Activated CD4-positive, alpha-beta T cell treated with anti-CD3 and anti-CD28 coated beads, Interleukin-2, Interleukin-6, amounts not matched to agents 100 ng/mL and 50 ng/mL, durations not matched to agents 16 hours and 8 hours (primary cell): ENCODE measurements at regions not wholly inside any gene's neighbourhood (a gene's known extent, or its start where the extent isn't known, plus 50 kb on each side); places are given as distances from the start of the nearest gene placed in this dataset.
"Not testable (repeated sequence)": the region's sequence is repeated elsewhere in the genome, so short reads cannot be mapped to it uniquely, and the experiment has no call there.

Experiments used
- DNase-seq: peaks from one replicate; pipeline ENCODE4 v3.0.0-alpha.2; 2020

GRCh38 chr3:18114894-18115293 lies 310.2 kb downstream of the SATB1 start:
- DNase-seq, result no peak

- no peak for DNase-seq
These were observed 311.7 kb downstream of the SATB1 start for GRCh38 chr3:18113417-18113816.

GRCh38 chr3:18112674-18113375 lies 312.3 kb downstream of the SATB1 start:
- DNase-seq, result no peak

DNA sequence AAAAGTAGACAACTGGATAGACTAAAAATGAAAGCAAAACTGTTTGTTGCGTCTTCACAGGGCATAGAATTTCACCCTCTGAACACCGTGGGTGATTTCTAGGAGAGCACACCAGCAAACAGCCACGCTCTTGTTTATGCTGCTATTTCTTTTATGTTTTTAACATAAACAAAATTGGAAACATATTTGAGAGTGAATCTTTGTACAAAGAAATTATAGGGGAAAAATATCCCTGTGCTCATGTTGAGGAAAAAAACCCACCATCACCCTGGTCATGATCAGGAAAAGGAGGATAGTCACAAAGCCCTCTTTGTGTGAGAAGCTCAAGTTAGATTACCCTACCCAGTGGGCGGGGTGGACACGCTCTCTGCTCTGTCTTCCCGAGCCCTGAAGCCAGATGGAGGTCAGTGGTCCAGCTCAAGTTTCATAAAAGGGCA lies 313.3 kb downstream of the SATB1 start:
- DNase-seq, result peak; percentile 23

DNA sequence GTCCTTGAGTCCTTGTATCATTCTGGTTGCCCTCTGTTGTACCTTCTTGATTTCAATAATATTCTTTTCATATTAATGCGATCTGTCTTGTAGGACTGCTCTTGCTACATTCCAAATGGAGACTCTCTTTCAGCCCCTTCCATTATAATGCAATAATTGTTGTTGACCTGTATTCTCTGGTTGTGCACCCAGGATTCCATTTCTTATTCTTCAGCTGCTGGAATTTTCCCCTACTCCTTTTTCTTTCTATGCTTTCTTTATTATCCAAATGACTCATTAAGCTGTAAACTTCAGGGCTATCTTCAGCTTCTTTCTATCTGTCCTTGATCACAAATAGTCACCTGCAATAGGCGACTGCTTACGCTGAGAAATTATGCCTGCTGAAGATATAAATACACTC lies 321.5 kb downstream of the SATB1 start:
- no peak for DNase-seq

DNA sequence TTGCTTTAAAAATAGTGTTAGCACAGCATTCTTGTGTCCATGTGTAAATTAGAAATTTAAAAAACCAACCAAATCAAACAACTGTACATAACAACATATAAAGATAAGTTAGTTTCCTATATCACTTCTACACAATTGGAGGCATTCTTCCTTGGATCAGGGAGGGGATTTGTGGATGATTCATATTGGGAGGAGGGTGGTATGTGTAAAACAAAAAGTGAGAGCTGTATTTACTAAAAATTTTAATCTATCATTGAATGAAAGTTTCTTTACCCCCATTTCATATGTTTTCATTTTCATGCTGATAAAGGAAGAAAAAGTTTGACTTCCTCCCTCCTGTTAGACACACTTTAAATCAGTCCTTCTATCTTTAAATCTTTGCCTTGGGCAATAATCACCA lies 325.0 kb downstream of the SATB1 start:
- no peak for DNase-seq

DNA sequence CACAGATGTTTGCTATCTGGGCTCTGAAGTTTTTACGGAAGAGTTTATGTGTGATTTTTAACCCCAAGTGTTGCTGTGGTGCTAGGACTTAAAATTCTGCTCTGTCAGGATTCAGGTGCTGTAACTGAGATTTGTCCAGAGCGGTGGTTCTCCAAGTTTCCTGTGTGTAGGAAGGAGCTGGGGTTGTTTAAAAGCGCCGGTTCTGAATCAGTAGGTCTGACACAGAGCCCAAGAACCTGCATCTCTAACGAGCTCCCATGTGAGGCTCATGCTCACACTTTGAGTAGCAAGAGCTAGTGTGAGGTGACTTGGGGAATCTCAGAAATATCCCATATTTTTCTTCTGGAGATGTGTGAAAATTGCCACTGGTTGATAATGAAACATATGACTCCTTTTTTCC lies 325.5 kb downstream of the SATB1 start:
- DNase-seq, result no peak

DNA sequence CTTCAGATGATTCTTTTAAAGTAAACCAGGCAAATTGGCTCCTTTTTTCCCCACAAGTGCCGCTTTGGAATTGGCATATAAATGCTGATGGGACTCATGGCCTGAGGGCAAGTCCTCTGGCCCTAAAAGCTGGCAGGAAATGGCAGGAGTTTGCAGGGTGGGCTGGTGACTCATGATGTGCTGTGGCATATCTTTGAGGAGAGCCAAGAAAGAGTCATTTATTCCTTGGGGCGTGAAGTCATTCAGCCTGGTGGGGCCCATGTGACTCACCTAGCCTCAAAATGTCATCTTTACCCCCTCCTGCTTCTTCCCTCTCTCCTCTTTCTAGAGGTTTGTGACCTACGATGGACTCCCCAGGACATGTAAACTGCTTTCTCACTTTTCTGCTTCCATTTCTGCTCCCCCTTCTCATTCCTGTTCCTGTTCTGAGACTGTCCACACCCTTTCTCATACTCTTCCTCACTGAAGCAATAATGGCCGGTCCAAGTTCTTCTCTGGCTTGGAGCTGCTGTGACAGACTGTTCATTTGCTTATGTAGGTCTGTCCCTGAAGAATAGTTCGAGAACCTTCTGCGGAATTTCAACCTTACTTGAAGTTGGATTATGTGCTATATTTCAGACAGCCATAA lies 326.1 kb downstream of the SATB1 start:
- peak; percentile 47 for DNase-seq

DNA sequence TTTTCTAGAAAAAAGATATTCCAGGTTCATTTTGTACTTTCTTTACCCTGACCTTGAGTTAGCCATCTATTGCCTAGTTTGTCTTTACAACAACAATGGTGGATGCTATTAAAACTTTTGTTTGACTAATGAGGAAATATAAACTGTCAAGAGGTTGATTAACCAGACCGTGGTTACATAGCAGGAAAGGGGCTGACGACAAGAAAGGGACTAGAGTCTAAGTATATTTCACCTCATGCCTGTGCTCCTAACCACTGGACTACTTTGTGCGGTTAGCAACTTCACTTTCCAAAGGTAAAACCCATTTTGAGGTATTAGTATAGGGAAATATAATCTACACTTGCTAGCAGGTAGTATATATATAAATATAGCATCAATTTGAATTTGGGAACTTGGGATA lies 327.1 kb downstream of the SATB1 start:
- DNase-seq, result no peak

DNA sequence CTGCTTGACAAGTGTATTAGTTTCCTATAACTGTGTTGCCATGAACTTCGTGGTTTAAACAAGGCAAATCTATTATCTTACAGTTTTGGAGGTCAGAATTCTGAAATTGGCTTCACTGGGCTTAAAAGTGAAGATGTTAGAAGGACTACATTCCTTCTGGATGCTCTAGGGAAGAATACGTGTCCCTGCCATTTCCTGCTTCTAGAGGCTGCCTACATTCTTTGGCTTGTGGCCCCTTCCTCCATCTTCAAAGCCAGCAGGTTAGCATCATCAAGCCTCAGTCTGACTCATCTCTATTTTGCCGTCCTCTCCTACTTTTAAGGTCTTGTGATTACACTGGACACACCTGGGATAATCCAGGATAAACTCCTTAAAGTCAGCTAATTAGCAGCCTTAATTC lies 327.7 kb downstream of the SATB1 start:
- DNase-seq, result no peak

- no peak for DNase-seq
These were observed 332.4 kb downstream of the SATB1 start for GRCh38 chr3:18092726-18093125.

DNA sequence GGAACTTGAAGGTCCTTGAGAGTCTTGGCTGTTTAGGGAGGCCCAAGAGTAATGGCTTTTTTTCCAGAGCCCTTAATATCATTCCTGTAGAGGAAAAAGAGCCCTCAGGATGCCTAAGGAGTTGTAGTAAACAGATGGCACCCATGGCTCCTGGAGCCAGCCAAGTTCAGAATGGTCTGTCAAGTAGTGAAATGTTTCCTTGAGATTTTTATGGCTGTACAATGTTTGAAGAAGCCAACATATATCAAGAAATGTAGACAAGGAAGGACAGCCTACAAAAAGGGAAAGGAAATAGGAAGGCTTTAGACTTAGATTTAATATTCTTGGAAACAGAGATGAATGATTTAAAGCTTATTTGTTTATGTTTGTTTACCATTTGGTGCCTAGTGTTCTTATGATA lies 334.8 kb downstream of the SATB1 start:
- no peak for DNase-seq

GRCh38 chr3:18087988-18088387 lies 337.2 kb downstream of the SATB1 start:
- no peak for DNase-seq

DNA sequence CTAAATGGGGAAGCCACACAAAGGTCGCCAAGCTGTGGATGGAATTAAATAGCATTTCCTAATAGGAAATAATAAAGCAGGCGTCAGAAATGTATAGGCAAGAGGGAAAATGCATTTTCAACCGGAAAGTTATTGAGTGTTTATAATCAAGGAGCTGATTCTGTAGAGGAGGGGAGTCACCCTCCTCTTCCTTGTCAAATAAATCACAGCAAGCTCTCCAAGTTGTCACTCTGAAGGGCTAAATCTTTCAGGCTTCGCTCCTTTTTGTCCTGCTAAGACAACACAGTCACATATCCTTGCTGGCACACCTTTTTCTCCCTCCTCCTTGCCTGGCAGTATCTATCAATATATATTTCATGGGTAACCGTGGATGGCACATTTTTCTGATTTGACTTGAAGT lies 338.4 kb downstream of the SATB1 start:
- no peak for DNase-seq

GRCh38 chr3:18086078-18086477 lies 339.1 kb downstream of the SATB1 start:
- DNase-seq, result no peak

DNA sequence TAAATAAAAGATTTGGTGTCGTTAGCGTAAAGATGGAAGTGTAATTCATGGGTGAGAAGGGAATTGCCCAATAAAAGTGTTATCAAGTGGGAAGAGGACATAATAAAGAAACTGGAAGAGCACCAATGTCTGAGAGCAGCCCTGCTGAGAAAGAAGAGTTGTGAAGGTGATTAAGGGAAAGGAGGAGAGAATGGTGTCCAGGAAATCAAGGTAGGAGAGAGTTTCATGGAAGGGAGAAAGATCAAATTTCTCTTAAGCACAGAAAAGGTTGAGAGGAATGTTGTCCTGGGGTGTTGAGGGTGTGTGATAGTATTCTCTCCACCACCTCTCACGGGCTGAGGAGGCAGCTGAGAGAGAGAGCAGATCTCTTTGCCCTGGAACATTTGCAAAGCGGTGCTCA lies 339.7 kb downstream of the SATB1 start:
- no peak for DNase-seq

DNA sequence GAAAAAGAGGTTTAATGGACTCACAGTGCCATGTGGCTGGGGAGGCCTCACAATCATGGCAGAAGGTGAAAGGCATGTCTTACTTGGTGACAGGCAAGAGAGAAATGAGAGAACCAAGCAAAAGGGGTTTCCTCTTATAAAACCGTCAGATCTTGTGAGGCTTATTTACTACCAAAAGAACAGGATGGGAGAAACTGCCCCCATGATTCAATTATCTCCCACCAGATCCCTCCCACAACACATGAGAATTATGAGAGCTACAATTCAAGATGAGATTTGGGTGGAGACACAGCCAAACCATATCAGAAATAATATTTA lies 340.8 kb upstream of the TBC1D5 start:
- DNase-seq, result not testable (repeated sequence)

- no peak for DNase-seq
These were observed 340.3 kb upstream of the TBC1D5 start for GRCh38 chr3:18082551-18083272.

- no peak for DNase-seq
These were observed 337.8 kb upstream of the TBC1D5 start for GRCh38 chr3:18080198-18080689.

DNA sequence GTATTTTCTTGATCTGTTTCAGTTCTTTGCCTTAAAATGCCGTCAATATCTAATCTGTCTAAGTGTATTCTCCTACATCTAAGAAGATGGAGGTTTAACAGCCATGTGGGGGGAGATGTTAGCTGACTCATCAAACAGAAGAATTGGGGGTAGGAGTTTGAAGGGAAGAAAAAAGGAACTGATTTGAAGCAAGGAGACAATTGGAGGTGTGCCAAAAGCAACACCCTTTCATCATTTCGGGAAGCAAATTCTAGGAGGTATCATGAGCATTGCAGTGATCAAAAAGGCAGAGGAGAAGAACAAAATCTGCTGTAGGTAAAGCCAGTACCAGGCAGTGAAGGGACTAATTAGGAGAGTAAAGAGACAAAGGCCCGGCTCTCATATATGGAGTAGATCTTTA lies 337.3 kb upstream of the TBC1D5 start:
- DNase-seq, result no peak

DNA sequence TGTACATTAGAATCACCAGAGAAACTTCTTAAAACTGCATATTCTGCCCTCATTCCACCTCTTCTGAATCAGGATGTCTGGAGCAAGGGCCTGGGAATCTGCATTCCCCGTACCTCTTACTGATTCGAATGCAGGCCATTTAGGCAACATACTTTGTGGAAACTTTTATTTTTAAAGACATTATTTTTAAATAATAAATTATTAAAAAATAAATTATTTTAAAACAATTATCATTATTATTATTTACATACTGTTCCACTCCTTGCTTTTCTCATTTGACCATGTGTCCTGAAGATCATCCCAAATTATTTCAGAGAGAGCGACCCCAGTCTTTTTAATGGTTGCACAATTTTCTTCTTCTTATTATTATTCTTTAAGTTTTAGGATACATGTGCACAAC lies 336.6 kb upstream of the TBC1D5 start:
- DNase-seq, result no peak

- no peak for DNase-seq
These were observed 334.9 kb upstream of the TBC1D5 start for GRCh38 chr3:18077128-18077840.

DNA sequence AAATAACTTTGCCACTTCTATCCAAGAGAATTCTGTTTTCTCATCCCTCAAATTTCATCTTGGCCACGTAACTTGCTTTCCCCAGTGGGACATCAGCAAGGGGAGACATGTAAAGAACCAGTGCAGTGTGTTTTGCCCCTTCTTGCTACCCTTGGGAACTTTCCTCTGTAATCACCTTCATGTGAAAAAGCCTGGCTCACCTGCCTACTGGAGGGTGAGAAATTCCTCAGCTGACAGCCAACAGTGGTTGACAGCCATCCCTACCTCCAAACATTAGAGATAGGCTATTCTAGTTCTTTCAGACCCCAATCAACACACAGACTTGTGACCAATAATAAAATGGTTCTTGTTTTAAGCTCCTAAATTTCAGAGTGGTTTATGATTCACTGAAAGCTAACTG lies 333.9 kb upstream of the TBC1D5 start:
- no peak for DNase-seq

DNA sequence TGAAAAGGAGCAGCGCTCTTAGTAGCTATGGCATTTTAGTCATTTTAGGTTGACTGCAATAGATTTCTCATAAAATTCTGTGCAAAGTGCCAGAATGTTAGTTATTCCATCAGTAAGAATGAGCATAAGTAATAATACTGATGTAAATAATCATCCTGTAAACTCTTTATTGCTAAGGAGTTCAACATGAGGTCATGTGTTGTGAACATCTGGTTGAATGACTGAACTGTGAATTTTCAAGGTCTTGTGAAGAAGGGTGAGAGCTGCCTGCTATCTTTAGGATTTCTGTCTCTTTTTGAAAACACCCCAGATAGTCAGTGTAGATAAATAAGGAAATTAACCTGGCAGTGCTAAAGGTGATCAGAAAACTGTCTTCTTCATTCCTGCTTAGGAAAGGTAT lies 333.4 kb upstream of the TBC1D5 start:
- DNase-seq, result no peak
